ENCODE measurements at regions not wholly inside any gene's neighbourhood (a gene's known extent, or its start where the extent isn't known, plus 50 kb on each side); places are given as distances from the start of the nearest gene placed in this dataset.

- Histone ChIP-seq H3K27ac (ENCODE audit: low read depth, low read length) (no peak overlapping the region), H3K9ac (ENCODE audit: low read length) (no peak overlapping the region), H3K9me3 (ENCODE audit: insufficient read depth, low read length) (no peaks in the 10 kb centered on the region), H3F3A (ENCODE audit: insufficient read depth) (no peaks in the 10 kb centered on the region), H4K20me1 (ENCODE audit: low read depth, low read length) (no peaks in the 10 kb centered on the region), H3K27me3 (ENCODE audit: low read length) (no peaks in the 10 kb centered on the region), H2AFZ (ENCODE audit: low read depth, low read length, severe bottlenecking) (no peak overlapping the region), H3K4me2 (ENCODE audit: low read depth, low read length, poor library complexity, severe bottlenecking) (no peak overlapping the region), H3K9me2 (replicated peaks; ENCODE audit: insufficient read depth, low read length) (no peaks in the 10 kb centered on the region), H3K79me2 (ENCODE audit: insufficient read depth, low read length) (no peaks in the 10 kb centered on the region), H3K36me3 (ENCODE audit: low read length) (no peaks in the 10 kb centered on the region), H3K4me3 (ENCODE audit: insufficient read depth, low read length, poor library complexity, severe bottlenecking) (no peak overlapping the region)
- no peak for TF ChIP-seq EZH2phosphoT487 (conservative IDR thresholded peaks at IDR 0.05; ENCODE audit: low read length)
- TF ChIP-seq, protein P1, sequence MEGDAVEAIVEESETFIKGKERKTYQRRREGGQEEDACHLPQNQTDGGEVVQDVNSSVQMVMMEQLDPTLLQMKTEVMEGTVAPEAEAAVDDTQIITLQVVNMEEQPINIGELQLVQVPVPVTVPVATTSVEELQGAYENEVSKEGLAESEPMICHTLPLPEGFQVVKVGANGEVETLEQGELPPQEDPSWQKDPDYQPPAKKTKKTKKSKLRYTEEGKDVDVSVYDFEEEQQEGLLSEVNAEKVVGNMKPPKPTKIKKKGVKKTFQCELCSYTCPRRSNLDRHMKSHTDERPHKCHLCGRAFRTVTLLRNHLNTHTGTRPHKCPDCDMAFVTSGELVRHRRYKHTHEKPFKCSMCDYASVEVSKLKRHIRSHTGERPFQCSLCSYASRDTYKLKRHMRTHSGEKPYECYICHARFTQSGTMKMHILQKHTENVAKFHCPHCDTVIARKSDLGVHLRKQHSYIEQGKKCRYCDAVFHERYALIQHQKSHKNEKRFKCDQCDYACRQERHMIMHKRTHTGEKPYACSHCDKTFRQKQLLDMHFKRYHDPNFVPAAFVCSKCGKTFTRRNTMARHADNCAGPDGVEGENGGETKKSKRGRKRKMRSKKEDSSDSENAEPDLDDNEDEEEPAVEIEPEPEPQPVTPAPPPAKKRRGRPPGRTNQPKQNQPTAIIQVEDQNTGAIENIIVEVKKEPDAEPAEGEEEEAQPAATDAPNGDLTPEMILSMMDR (IDR thresholded peaks at IDR 0.05; ENCODE audit: insufficient read depth, low read length, poor library complexity, severe bottlenecking): no peak
Measured at GRCh38 chr2:238521002-238521401, 94.3 kb downstream of the ASB1 start.

GRCh38 chr2:238521870-238522269 lies 95.1 kb downstream of the ASB1 start:
- H3F3A ChIP-seq (ENCODE audit: insufficient read depth): no peaks in the 10 kb centered on the region
- no peak overlapping the region for H3K9ac ChIP-seq (ENCODE audit: low read length)
- H3K4me3 ChIP-seq (ENCODE audit: insufficient read depth, low read length, poor library complexity, severe bottlenecking): no peak overlapping the region
- no peaks in the 10 kb centered on the region for H3K36me3 ChIP-seq (ENCODE audit: low read length)
- no peaks in the 10 kb centered on the region for H3K79me2 ChIP-seq (ENCODE audit: insufficient read depth, low read length)
- no peak overlapping the region for H3K4me2 ChIP-seq (ENCODE audit: low read depth, low read length, poor library complexity, severe bottlenecking)
- TF ChIP-seq EZH2phosphoT487 (conservative IDR thresholded peaks at IDR 0.05; ENCODE audit: low read length): no peak
- no peaks in the 10 kb centered on the region for H3K27me3 ChIP-seq (ENCODE audit: low read length)
- no peak overlapping the region for H3K27ac ChIP-seq (ENCODE audit: low read depth, low read length)
- no peak overlapping the region for H2AFZ ChIP-seq (ENCODE audit: low read depth, low read length, severe bottlenecking)
- no peaks in the 10 kb centered on the region for H3K9me2 ChIP-seq (replicated peaks; ENCODE audit: insufficient read depth, low read length)
- no peaks in the 10 kb centered on the region for H3K9me3 ChIP-seq (ENCODE audit: insufficient read depth, low read length)
- no peaks in the 10 kb centered on the region for H4K20me1 ChIP-seq (ENCODE audit: low read depth, low read length)

DNA sequence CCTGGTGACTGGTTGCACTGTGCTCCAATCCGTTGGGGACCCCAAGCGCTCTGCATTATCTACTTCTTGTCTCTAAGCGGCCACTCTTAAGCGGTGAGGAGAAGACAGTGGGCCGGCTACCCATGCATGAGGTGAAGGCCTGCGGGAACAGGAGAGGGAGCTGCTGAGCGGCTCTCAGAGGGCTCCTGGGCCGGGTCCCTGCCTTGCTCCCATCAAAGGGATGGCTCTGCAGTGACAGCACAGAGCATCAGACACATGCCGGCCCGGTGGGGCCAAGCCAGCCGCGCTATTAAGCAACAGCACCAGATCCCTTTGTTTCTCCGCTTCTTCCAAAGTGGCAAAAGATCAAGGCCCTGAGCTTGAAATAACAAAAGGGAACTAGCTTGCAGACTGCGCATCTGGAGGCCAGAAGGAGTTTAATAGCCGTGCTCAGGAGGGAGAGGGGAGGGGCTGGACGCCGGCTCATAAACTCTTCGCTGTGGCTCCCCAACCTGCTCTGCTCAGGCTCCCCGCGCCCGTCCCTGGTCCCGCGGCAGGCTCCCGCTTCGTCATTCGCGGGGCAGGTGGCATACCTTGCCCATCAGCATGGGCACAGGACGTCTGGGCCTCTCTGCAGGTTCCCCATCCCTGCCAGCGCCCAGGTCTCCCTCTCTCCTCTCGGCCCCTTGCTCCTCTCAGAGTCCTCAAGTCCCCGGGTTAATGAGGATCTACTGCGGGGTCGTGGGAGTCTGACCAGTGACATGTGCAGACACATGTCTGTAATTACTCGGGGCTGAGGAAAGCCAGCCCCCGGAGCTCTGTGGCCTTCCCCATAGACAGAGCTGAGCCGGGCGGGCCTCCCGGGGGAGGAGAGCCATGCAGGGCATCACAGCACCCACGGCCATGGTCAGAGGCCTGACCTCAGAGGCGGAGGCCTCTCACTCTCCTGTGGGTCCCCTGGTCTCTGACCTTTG lies 96.7 kb downstream of the ASB1 start:
- no peak overlapping the region for H3K4me3 ChIP-seq (ENCODE audit: insufficient read depth, low read length, poor library complexity, severe bottlenecking)
- H3K4me2 ChIP-seq (ENCODE audit: low read depth, low read length, poor library complexity, severe bottlenecking): no peak overlapping the region
- H3K79me2 ChIP-seq (ENCODE audit: insufficient read depth, low read length): no peaks in the 10 kb centered on the region
- no peaks in the 10 kb centered on the region for H4K20me1 ChIP-seq (ENCODE audit: low read depth, low read length)
- no peaks in the 10 kb centered on the region for H3K27me3 ChIP-seq (ENCODE audit: low read length)
- TF ChIP-seq, protein P1 (IDR thresholded peaks at IDR 0.05; ENCODE audit: insufficient read depth, low read length, poor library complexity, severe bottlenecking): no peak
- TF ChIP-seq EZH2phosphoT487 (conservative IDR thresholded peaks at IDR 0.05; ENCODE audit: low read length): no peak
- H3K27ac ChIP-seq (ENCODE audit: low read depth, low read length): no peak overlapping the region
- H3K36me3 ChIP-seq (ENCODE audit: low read length): no peaks in the 10 kb centered on the region
- H2AFZ ChIP-seq (ENCODE audit: low read depth, low read length, severe bottlenecking): no peak overlapping the region
- no peak overlapping the region for H3K9ac ChIP-seq (ENCODE audit: low read length)
- no peaks in the 10 kb centered on the region for H3K9me2 ChIP-seq (replicated peaks; ENCODE audit: insufficient read depth, low read length)
- H3F3A ChIP-seq (ENCODE audit: insufficient read depth): no peaks in the 10 kb centered on the region
- no peaks in the 10 kb centered on the region for H3K9me3 ChIP-seq (ENCODE audit: insufficient read depth, low read length)

DNA sequence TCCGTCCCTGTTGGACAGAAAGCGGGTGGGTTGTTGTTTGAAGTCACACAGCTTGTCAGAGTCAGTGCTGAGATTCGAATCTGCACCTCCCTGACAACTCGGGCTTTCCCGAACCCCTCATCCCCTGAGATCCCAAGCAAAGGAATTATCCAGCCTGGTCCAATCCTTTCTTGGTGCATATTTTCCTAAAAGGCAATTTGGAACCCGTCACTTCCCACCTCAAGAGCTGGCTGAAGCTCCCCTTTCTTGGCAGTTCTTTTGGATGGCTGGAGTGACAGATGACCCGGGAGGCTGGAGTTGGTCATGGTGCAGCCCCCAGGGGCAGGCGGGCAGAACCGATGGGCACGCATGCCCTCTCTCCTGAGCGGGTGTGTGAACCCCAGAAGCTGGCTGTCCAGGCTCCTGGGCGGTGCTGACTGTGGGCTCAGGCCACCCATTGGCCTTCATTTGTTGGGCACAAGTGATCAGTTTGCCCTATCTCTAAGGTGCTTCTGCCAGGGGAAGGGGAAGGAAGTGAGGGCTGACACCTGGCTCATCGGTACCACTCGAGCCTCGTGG lies 97.8 kb downstream of the ASB1 start:
- H3K79me2 ChIP-seq (ENCODE audit: insufficient read depth, low read length): no peaks in the 10 kb centered on the region
- no peak overlapping the region for H3K4me3 ChIP-seq (ENCODE audit: insufficient read depth, low read length, poor library complexity, severe bottlenecking)
- no peaks in the 10 kb centered on the region for H3K9me2 ChIP-seq (replicated peaks; ENCODE audit: insufficient read depth, low read length)
- no peaks in the 10 kb centered on the region for H3K36me3 ChIP-seq (ENCODE audit: low read length)
- no peaks in the 10 kb centered on the region for H4K20me1 ChIP-seq (ENCODE audit: low read depth, low read length)
- TF ChIP-seq, protein P1 (IDR thresholded peaks at IDR 0.05; ENCODE audit: insufficient read depth, low read length, poor library complexity, severe bottlenecking): no peak
- no peak for TF ChIP-seq EZH2phosphoT487 (conservative IDR thresholded peaks at IDR 0.05; ENCODE audit: low read length)
- no peaks in the 10 kb centered on the region for H3F3A ChIP-seq (ENCODE audit: insufficient read depth)
- H3K4me2 ChIP-seq (ENCODE audit: low read depth, low read length, poor library complexity, severe bottlenecking): no peak overlapping the region
- H3K27me3 ChIP-seq (ENCODE audit: low read length): no peaks in the 10 kb centered on the region
- H2AFZ ChIP-seq (ENCODE audit: low read depth, low read length, severe bottlenecking): no peak overlapping the region
- H3K9me3 ChIP-seq (ENCODE audit: insufficient read depth, low read length): no peaks in the 10 kb centered on the region
- no peak overlapping the region for H3K27ac ChIP-seq (ENCODE audit: low read depth, low read length)
- H3K9ac ChIP-seq (ENCODE audit: low read length): no peak overlapping the region
